ENCODE measurements at regions not wholly inside any gene's neighbourhood (a gene's known extent, or its start where the extent isn't known, plus 50 kb on each side); places are given as distances from the start of the nearest gene placed in this dataset.
"Not testable (repeated sequence)": the region's sequence is repeated elsewhere in the genome, so short reads cannot be mapped to it uniquely, and the experiment has no call there.

- in situ Hi-C loops (cut with HindIII; ENCODE audit: low sequenced_read_pairs), result no loop called here
These were observed 581.7 kb downstream of the REEP3 start for GRCh38 chr10:64102916-64103315.

GRCh38 chr10:64103750-64104470 is 582.7 kb downstream of the REEP3 start:
- in situ Hi-C loops (cut with HindIII; ENCODE audit: low sequenced_read_pairs), result no loop called here

- in situ Hi-C loops (cut with HindIII; ENCODE audit: low sequenced_read_pairs), result no loop called here
These were observed 588.8 kb downstream of the REEP3 start for GRCh38 chr10:64109926-64110495.

- in situ Hi-C loops (cut with HindIII; ENCODE audit: low sequenced_read_pairs), result no loop called here
These were observed 591.6 kb downstream of the REEP3 start for GRCh38 chr10:64112701-64113355.

GRCh38 chr10:64113375-64113774 is 592.2 kb downstream of the REEP3 start:
- in situ Hi-C loops (cut with HindIII; ENCODE audit: low sequenced_read_pairs), result no loop called here

GRCh38 chr10:64113792-64114191 is 592.6 kb downstream of the REEP3 start:
- in situ Hi-C loops (cut with HindIII; ENCODE audit: low sequenced_read_pairs), result no loop called here

- in situ Hi-C loops (cut with HindIII; ENCODE audit: low sequenced_read_pairs), result no loop called here
These were observed 594.3 kb downstream of the REEP3 start for GRCh38 chr10:64115471-64115870.

GRCh38 chr10:64115908-64116643 is 594.9 kb downstream of the REEP3 start:
- in situ Hi-C loops (cut with HindIII; ENCODE audit: low sequenced_read_pairs), result no loop called here

- in situ Hi-C loops (cut with HindIII; ENCODE audit: low sequenced_read_pairs), result no loop called here
These were observed 595.5 kb downstream of the REEP3 start for GRCh38 chr10:64116707-64117106.

- in situ Hi-C loops (cut with HindIII; ENCODE audit: low sequenced_read_pairs), result no loop called here
These were observed 597.5 kb downstream of the REEP3 start for GRCh38 chr10:64118736-64119135.

GRCh38 chr10:64120301-64120980 is 599.2 kb downstream of the REEP3 start:
- in situ Hi-C loops (cut with HindIII; ENCODE audit: low sequenced_read_pairs), result not testable (repeated sequence)

- in situ Hi-C loops (cut with HindIII; ENCODE audit: low sequenced_read_pairs), result no loop called here
These were observed 609.0 kb downstream of the REEP3 start for GRCh38 chr10:64130152-64130551.

GRCh38 chr10:64134676-64135075 is 613.5 kb downstream of the REEP3 start:
- in situ Hi-C loops (cut with HindIII; ENCODE audit: low sequenced_read_pairs), result no loop called here

GRCh38 chr10:64142395-64142794 is 621.2 kb downstream of the REEP3 start:
- in situ Hi-C loops (cut with HindIII; ENCODE audit: low sequenced_read_pairs), result no loop called here

- in situ Hi-C loops (cut with HindIII; ENCODE audit: low sequenced_read_pairs), result no loop called here
These were observed 627.4 kb downstream of the REEP3 start for GRCh38 chr10:64148607-64149006.

- in situ Hi-C loops (cut with HindIII; ENCODE audit: low sequenced_read_pairs), result no loop called here
These were observed 635.0 kb downstream of the REEP3 start for GRCh38 chr10:64156166-64156565.

- in situ Hi-C loops (cut with HindIII; ENCODE audit: low sequenced_read_pairs), result no loop called here
These were observed 637.4 kb downstream of the REEP3 start for GRCh38 chr10:64158551-64158950.

GRCh38 chr10:64159910-64160872 is 639.0 kb downstream of the REEP3 start:
- in situ Hi-C loops (cut with HindIII; ENCODE audit: low sequenced_read_pairs), result no loop called here

- in situ Hi-C loops (cut with HindIII; ENCODE audit: low sequenced_read_pairs), result no loop called here
These were observed 649.6 kb downstream of the REEP3 start for GRCh38 chr10:64170791-64171190.

- in situ Hi-C loops (cut with HindIII; ENCODE audit: low sequenced_read_pairs), result no loop called here
These were observed 652.6 kb downstream of the REEP3 start for GRCh38 chr10:64173826-64174225.
